NCI-H748 treated with DMSO at 0.1 percent for 48 hours (cell line): ENCODE measurements at regions not wholly inside any gene's neighbourhood (a gene's known extent, or its start where the extent isn't known, plus 50 kb on each side); places are given as distances from the start of the nearest gene placed in this dataset.

Experiments used
- DNase-seq: peaks from one replicate; lab custom pipeline; 2025; lab: John Stamatoyannopoulos, UW

GRCh38 chr4:13933191-13933590 lies 305.7 kb upstream of the BOD1L1 start:
- no peak for DNase-seq

GRCh38 chr4:13938299-13938698 lies 310.8 kb upstream of the BOD1L1 start:
- no peak for DNase-seq

GRCh38 chr4:13940921-13941320 lies 313.4 kb upstream of the BOD1L1 start:
- DNase-seq: no peak

- DNase-seq: no peak
These were observed 315.5 kb upstream of the BOD1L1 start for GRCh38 chr4:13942977-13943376.

- no peak for DNase-seq
These were observed 316.6 kb upstream of the BOD1L1 start for GRCh38 chr4:13944095-13944511.

- no peak for DNase-seq
These were observed 320.4 kb upstream of the BOD1L1 start for GRCh38 chr4:13947921-13948320.

GRCh38 chr4:13950491-13950890 lies 323.0 kb upstream of the BOD1L1 start:
- DNase-seq: no peak

GRCh38 chr4:13953083-13953482 lies 325.6 kb upstream of the BOD1L1 start:
- no peak for DNase-seq

GRCh38 chr4:13955551-13955950 lies 328.0 kb upstream of the BOD1L1 start:
- no peak for DNase-seq

GRCh38 chr4:13956947-13957346 lies 329.4 kb upstream of the BOD1L1 start:
- DNase-seq: no peak

- DNase-seq: no peak
These were observed 330.3 kb upstream of the BOD1L1 start for GRCh38 chr4:13957871-13958270.

GRCh38 chr4:13963601-13964000 lies 336.1 kb upstream of the BOD1L1 start:
- DNase-seq: no peak

- no peak for DNase-seq
These were observed 339.0 kb upstream of the BOD1L1 start for GRCh38 chr4:13966231-13967195.

- DNase-seq: no peak
These were observed 341.2 kb upstream of the BOD1L1 start for GRCh38 chr4:13968723-13969122.

- DNase-seq: no peak
These were observed 342.8 kb upstream of the BOD1L1 start for GRCh38 chr4:13970349-13970748.

- DNase-seq: no peak
These were observed 350.2 kb upstream of the BOD1L1 start for GRCh38 chr4:13977746-13978145.

- no peak for DNase-seq
These were observed 353.1 kb upstream of the BOD1L1 start for GRCh38 chr4:13980317-13981310.

GRCh38 chr4:13981499-13981898 lies 354.0 kb upstream of the BOD1L1 start:
- DNase-seq: no peak

- DNase-seq: no peak
These were observed 354.5 kb upstream of the BOD1L1 start for GRCh38 chr4:13982010-13982409.

- no peak for DNase-seq
These were observed 355.8 kb upstream of the BOD1L1 start for GRCh38 chr4:13983189-13983790.

- no peak for DNase-seq
These were observed 357.7 kb upstream of the BOD1L1 start for GRCh38 chr4:13984991-13985800.
